Peyer's patch (tissue), 4 donors: ENCODE measurements at regions not wholly inside any gene's neighbourhood (a gene's known extent, or its start where the extent isn't known, plus 50 kb on each side); places are given as distances from the start of the nearest gene placed in this dataset.

Experiments
- DNase-seq, 3 donors: peaks; one replicate each; pipeline ENCODE4 v3.0.0-alpha.2; 2017 to 2019
- H3K27ac ChIP-seq, 4 donors: fragments of 200-600 bp; sonication (generic); one replicate each; pipeline ENCODE4 v1.5.1; 2016 to 2019
- H3K27me3 ChIP-seq, 2 donors: fragments of 200-600 bp; sonication (generic); one replicate each; pipeline ENCODE4 v1.5.1; 2019
- H3K36me3 ChIP-seq, 3 donors: fragments of 200-600 bp; sonication (generic); one replicate each; pipeline ENCODE4 v1.5.1; 2016 to 2019
- H3K4me1 ChIP-seq, 4 donors: fragments of 200-600 bp; sonication (generic); one replicate each; pipeline ENCODE4 v1.5.1; 2016 to 2019
- H3K4me3 ChIP-seq, 4 donors: fragments of 200-600 bp; sonication (generic); 1 replicate in 3 of 4; 2 replicates in 1 of 4; pipeline ENCODE4 v1.5.1; 2016 to 2019; ENCODE audit warnings: mild to moderate bottlenecking in 1 of 4
- H3K9me3 ChIP-seq, 4 donors: fragments of 200-600 bp; sonication (generic); one replicate each; pipeline ENCODE4 v1.5.1; 2016 to 2019; ENCODE audit warnings: mild to moderate bottlenecking in 1 of 4
- CTCF ChIP-seq, 6 experiments: fragments of 450-650 bp in 4 of 6; fragments of 200-600 bp in 2 of 6; sonication (generic) in 1 of 6; IDR thresholded peaks; one replicate each; pipeline ENCODE4 v1.5.1; 2017 to 2019; ENCODE audit warnings: antibody characterized with exemption in 6 of 6, mild to moderate bottlenecking in 3 of 6, moderate library complexity in 1 of 6
- POLR2A ChIP-seq, 2 donors: fragments of 450-650 bp; IDR thresholded peaks; one replicate each; pipeline ENCODE4 v1.5.1; 2017; ENCODE audit warnings: antibody characterized with exemption in 2 of 2, mild to moderate bottlenecking in 2 of 2, moderate library complexity in 2 of 2

DNA sequence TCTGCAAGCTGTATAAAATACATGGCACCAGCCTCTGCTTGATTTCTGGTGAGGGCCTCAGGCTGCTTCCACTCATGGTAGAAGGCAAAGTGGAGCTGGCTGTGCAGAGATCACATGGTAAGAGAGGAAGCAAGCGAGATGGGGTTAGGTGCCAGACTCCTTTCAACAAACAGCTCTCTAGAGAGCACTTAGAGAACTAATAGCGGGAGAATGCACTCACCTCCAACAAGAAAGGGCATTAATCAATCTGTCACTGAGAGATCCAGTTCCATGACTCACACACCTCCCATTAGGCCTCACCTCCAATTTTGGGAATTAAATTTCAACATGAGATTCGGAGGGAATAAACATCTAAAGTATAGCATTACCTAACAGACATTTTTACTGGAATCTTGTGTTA is 644.1 kb upstream of the ARRDC4 start:
- no peaks in the 10 kb centered on the region for H3K36me3 ChIP-seq
- no peak overlapping the region for H3K4me3 ChIP-seq
- no peaks in the 10 kb centered on the region for H3K27me3 ChIP-seq
- no peak for DNase-seq
- H3K4me1 ChIP-seq: no peaks in the 10 kb centered on the region
- TF ChIP-seq POLR2A (IDR thresholded peaks at IDR 0.05): no peak
- no peak for TF ChIP-seq CTCF (IDR thresholded peaks at IDR 0.05)
- H3K27ac ChIP-seq: no peak overlapping the region
- no peaks in the 10 kb centered on the region for H3K9me3 ChIP-seq

GRCh38 chr15:97317163-97317562 is 643.3 kb upstream of the ARRDC4 start:
- TF ChIP-seq POLR2A (IDR thresholded peaks at IDR 0.05): no peak
- TF ChIP-seq CTCF (IDR thresholded peaks at IDR 0.05): no peak
- H3K27ac ChIP-seq: no peak overlapping the region
- H3K9me3 ChIP-seq: no peaks in the 10 kb centered on the region
- DNase-seq: no peak
- no peak overlapping the region for H3K4me3 ChIP-seq
- no peaks in the 10 kb centered on the region for H3K36me3 ChIP-seq
- H3K4me1 ChIP-seq: no peaks in the 10 kb centered on the region
- H3K27me3 ChIP-seq: no peaks in the 10 kb centered on the region

GRCh38 chr15:97319291-97319690 is 641.2 kb upstream of the ARRDC4 start:
- H3K27me3 ChIP-seq: no peaks in the 10 kb centered on the region
- DNase-seq: no peak

DNA sequence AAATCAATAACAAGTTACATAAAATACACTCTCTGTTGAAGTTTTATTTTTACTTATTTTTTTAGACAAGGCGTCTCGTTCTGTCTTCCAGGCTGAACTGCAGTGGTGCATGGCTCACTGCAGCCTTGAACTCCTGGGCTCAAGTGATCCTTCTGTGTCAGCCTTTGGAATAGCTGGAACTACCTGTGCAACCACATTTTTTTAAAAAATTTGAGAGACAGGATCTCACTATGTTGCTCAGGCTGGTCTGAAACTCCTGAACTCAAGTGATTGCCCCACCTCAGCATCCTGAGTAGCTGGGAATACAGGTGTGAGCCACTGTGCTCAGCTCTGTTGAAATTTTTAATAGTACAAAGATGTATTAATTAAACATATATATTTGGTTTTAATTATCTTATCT is 614.3 kb upstream of the ARRDC4 start:
- no peaks in the 10 kb centered on the region for H3K9me3 ChIP-seq
- no peaks in the 10 kb centered on the region for H3K4me1 ChIP-seq
- no peak overlapping the region for H3K27ac ChIP-seq
- H3K27me3 ChIP-seq: no peaks in the 10 kb centered on the region
- H3K36me3 ChIP-seq: no peaks in the 10 kb centered on the region
- no peak overlapping the region for H3K4me3 ChIP-seq
- no peak for DNase-seq
- TF ChIP-seq CTCF (IDR thresholded peaks at IDR 0.05) (no peak), POLR2A (IDR thresholded peaks at IDR 0.05) (no peak)

More at GRCh38 chr15:97319291-97319690, 641.2 kb upstream of the ARRDC4 start:
- H3K4me3 ChIP-seq: no peak overlapping the region
- H3K4me1 ChIP-seq: no peaks in the 10 kb centered on the region
- no peaks in the 10 kb centered on the region for H3K36me3 ChIP-seq
- TF ChIP-seq POLR2A (IDR thresholded peaks at IDR 0.05) (no peak), CTCF (IDR thresholded peaks at IDR 0.05) (no peak)
- no peak overlapping the region for H3K27ac ChIP-seq
- no peaks in the 10 kb centered on the region for H3K9me3 ChIP-seq

- Histone ChIP-seq H3K4me3 (no peak overlapping the region), H3K27me3 (no peaks in the 10 kb centered on the region), H3K36me3 (no peaks in the 10 kb centered on the region), H3K4me1 (no peaks in the 10 kb centered on the region), H3K27ac (no peak overlapping the region), H3K9me3 (no peaks in the 10 kb centered on the region)
- TF ChIP-seq CTCF (IDR thresholded peaks at IDR 0.05): no peak
- no peak for DNase-seq
Observed at GRCh38 chr15:97350813-97351212, 609.7 kb upstream of the ARRDC4 start.

DNA sequence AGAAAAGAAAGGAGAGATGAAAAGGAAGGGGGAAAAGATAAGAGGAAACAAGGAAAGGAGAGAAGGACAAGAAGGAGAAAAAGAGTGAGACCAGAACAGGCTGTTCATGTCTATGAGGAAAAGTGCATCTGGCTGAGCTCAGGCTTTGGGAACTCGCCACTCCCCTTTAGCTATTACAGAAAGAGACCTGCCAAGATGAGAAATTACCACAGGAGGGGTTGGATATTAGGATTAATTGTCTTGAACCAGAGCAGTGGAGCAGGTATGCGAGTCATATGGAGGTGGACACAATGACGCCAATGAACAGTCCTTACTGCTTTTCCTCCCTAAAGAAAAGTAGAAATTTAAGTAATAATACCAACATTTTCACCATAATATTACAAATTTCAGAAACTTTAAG is 577.0 kb upstream of the ARRDC4 start:
- no peak for DNase-seq
- TF ChIP-seq CTCF (IDR thresholded peaks at IDR 0.05) (no peak), POLR2A (IDR thresholded peaks at IDR 0.05) (no peak)
- no peak overlapping the region for H3K4me3 ChIP-seq
- H3K36me3 ChIP-seq: no peaks in the 10 kb centered on the region
- no peaks in the 10 kb centered on the region for H3K9me3 ChIP-seq
- H3K4me1 ChIP-seq: no peaks in the 10 kb centered on the region
- no peak overlapping the region for H3K27ac ChIP-seq
- H3K27me3 ChIP-seq: no peaks in the 10 kb centered on the region
